ENCODE measurements at regions not wholly inside any gene's neighbourhood (a gene's known extent, or its start where the extent isn't known, plus 50 kb on each side); places are given as distances from the start of the nearest gene placed in this dataset.

DNA sequence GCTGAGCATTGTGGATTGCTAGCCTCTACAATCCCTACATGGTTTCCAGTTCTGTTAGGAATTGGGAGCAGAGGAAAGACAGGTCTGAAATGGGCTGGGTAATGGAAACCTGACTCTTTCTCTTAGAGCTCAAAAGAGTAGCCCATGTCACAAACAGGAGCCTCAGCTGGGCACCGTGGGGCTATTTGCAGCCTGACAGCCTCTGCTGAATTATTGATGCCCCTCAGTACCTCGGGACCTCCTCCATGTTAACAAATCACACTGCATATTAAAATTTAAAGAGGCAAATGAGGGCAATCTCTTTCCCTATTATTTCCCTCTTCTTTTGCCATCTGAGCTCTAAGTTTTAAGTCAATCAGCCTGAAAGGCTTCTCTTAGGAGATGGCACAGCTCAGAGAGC is 157.1 kb downstream of the TSEN15 start:
- TF ChIP-seq, protein P1, sequence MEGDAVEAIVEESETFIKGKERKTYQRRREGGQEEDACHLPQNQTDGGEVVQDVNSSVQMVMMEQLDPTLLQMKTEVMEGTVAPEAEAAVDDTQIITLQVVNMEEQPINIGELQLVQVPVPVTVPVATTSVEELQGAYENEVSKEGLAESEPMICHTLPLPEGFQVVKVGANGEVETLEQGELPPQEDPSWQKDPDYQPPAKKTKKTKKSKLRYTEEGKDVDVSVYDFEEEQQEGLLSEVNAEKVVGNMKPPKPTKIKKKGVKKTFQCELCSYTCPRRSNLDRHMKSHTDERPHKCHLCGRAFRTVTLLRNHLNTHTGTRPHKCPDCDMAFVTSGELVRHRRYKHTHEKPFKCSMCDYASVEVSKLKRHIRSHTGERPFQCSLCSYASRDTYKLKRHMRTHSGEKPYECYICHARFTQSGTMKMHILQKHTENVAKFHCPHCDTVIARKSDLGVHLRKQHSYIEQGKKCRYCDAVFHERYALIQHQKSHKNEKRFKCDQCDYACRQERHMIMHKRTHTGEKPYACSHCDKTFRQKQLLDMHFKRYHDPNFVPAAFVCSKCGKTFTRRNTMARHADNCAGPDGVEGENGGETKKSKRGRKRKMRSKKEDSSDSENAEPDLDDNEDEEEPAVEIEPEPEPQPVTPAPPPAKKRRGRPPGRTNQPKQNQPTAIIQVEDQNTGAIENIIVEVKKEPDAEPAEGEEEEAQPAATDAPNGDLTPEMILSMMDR (IDR thresholded peaks at IDR 0.05): no peak
- no peak for TF ChIP-seq EZH2 (IDR thresholded peaks at IDR 0.05; ENCODE audit: borderline replicate concordance, insufficient read depth, low read depth, low read length, poor library complexity, severe bottlenecking)
